Heart left ventricle (tissue), 16 donors: ENCODE measurements at regions not wholly inside any gene's neighbourhood (a gene's known extent, or its start where the extent isn't known, plus 50 kb on each side); places are given as distances from the start of the nearest gene placed in this dataset.

Experiments used
- ATAC-seq, 4 donors: fragments of 200-7000 bp; cut with Tn5 transposase; one replicate each; pipeline ENCODE4 v1.9.1; 2020 to 2022; ENCODE audit warnings: moderate library complexity in 4 of 4, mild to moderate bottlenecking in 3 of 4, moderate number of reproducible peaks in 1 of 4
- DNase-seq, 5 donors: peaks; one replicate each; pipeline ENCODE4 v3.0.0-alpha.2; 2020
- H3K27ac ChIP-seq, 12 donors: fragments of 200-600 bp; sonication (generic) in 4 of 12; one replicate each; pipeline versions ENCODE4 v1.5.0 to v1.8.0; 2016 to 2022; ENCODE audit warnings: mild to moderate bottlenecking in 2 of 12
- H3K27me3 ChIP-seq, 9 donors: fragments of 200-600 bp; sonication (generic) in 2 of 9; one replicate each; pipeline versions ENCODE4 v1.5.1 to v1.8.0; 2016 to 2022; ENCODE audit warnings: mild to moderate bottlenecking in 3 of 9
- H3K36me3 ChIP-seq, 9 donors: fragments of 200-600 bp; sonication (generic) in 2 of 9; one replicate each; pipeline versions ENCODE4 v1.5.0 to v1.8.0; 2018 to 2022; ENCODE audit warnings: mild to moderate bottlenecking in 2 of 9
- H3K4me1 ChIP-seq, 12 donors: fragments of 200-600 bp; sonication (generic) in 4 of 12; one replicate each; pipeline versions ENCODE4 v1.5.0 to v1.8.0; 2016 to 2022; ENCODE audit warnings: mild to moderate bottlenecking in 3 of 12
- H3K4me3 ChIP-seq, 12 donors: fragments of 200-600 bp; sonication (generic) in 4 of 12; one replicate each; pipeline versions ENCODE4 v1.5.0 to v1.8.0; 2017 to 2022; ENCODE audit warnings: mild to moderate bottlenecking in 9 of 12, moderate library complexity in 4 of 12
- H3K9me3 ChIP-seq, 12 donors: fragments of 200-600 bp; sonication (generic) in 4 of 12; one replicate each; pipeline versions ENCODE4 v1.5.0 to v1.8.0; 2016 to 2022; ENCODE audit warnings: mild to moderate bottlenecking in 1 of 12
- CTCF ChIP-seq, 12 donors: fragments of 200-600 bp; sonication (generic) in 4 of 12; IDR thresholded peaks; one replicate each; pipeline versions ENCODE4 v1.5.0 to v1.8.0; 2018 to 2022; ENCODE audit warnings: antibody characterized with exemption in 12 of 12, mild to moderate bottlenecking in 5 of 12
- POLR2A ChIP-seq, 2 donors: fragments of 450-650 bp; IDR thresholded peaks; one replicate each; pipeline ENCODE4 v1.6.1; 2017; ENCODE audit warnings: antibody characterized with exemption in 2 of 2, mild to moderate bottlenecking in 2 of 2, moderate library complexity in 2 of 2
- WGBS, 4 donors: extraction: QIAGEN DNeasy Blood & Tissue Kit in 2 of 4; methylation state at CpG; one replicate each; pipeline versions ENCODE4 v1.1.5 to v1.1.7; 2013 to 2018; 5-methylcytosine and 5-hydroxymethylcytosine counted together
- intact Hi-C, 10 donors: fragments of 100-400 bp; cut with DNase I; formaldehyde crosslinking; loops; one replicate each; pipeline versions ENCODE4 v1.11.1 to v1.14.2; 2022
- donor health status: ischemic (EF 13 %, LVEDD 7.1; RV severe dilation, severe dysfunction).
- donor health status: healthy with polysubstance abuse.
- donor health status: DM: no; HTN: yes; CAD: no.
- donor health status: DM: no; HTN: no; CAD: no.
- donor health status: ischemic (EF 25% LVEDD 6.9; RV normal size, moderate dysfunction).
- donor health status: ischemic (EF 25% LVEDD 5.7; RV mildly dilated, moderate dysfunction).
- donor health status: healthy.
- donor health status: DM: yes; HTN: yes; CAD: no.
- donor health status: ischemic (EF 35%, LVEDD 5.7; RV mildly dilated, moderate dysfunction).
- donor health status: nonischemic (EF 11% LVEDD 7.7; RV severe dilation, severe dysfunction).
- donor health status: DM: yes; HTN: yes; CAD: no.
- donor health status: PGD.
- donor health status: ischemic (EF 29% LVEDD 5.4; RV normal size, mild dysfunction).
- donor health status: nonischemic (EF 23%, LVEDD 6.1; RV moderate dilation, normal function).

GRCh38 chr6:14194976-14195375, 77.4 kb downstream of the CD83 start:
- intact Hi-C loops: no loop called here
- Histone ChIP-seq H3K27me3 (no peaks in the 10 kb centered on the region), H3K27ac (no peak overlapping the region), H3K36me3 (no peaks in the 10 kb centered on the region), H3K9me3 (no peaks in the 10 kb centered on the region), H3K4me1 (peaks cover 0 to 25% (median 0%) of the 10 kb centered on the region in 12 donors), H3K4me3 (no peak overlapping the region)
- WGBS, 4 donors: 92 to 94% (median 93%) methylated on average over 5 of the region's 5 CpGs
- TF ChIP-seq CTCF (IDR thresholded peaks at IDR 0.05) (no peak), POLR2A (IDR thresholded peaks at IDR 0.05) (no peak)
- DNase-seq: no peak
- ATAC-seq: no peak

GRCh38 chr6:14196026-14196425, 78.5 kb downstream of the CD83 start:
- no peak for TF ChIP-seq POLR2A (IDR thresholded peaks at IDR 0.05)
- TF ChIP-seq CTCF (IDR thresholded peaks at IDR 0.05): no peak
- Histone ChIP-seq H3K36me3 (no peaks in the 10 kb centered on the region), H3K27me3 (no peaks in the 10 kb centered on the region), H3K27ac (no peak overlapping the region), H3K9me3 (no peaks in the 10 kb centered on the region), H3K4me1 (peaks cover 0 to 15% (median 0%) of the 10 kb centered on the region in 12 donors), H3K4me3 (no peak overlapping the region)
- WGBS, 4 donors: 92 to 95% (median 93%) methylated on average over 4 of the region's 4 CpGs
- DNase-seq (no peak), ATAC-seq (no peak)
- intact Hi-C loops: no loop called here

GRCh38 chr6:14197118-14197517, 79.5 kb downstream of the CD83 start:
- H3K9me3 ChIP-seq: no peaks in the 10 kb centered on the region
- TF ChIP-seq CTCF (IDR thresholded peaks at IDR 0.05) (no peak), POLR2A (IDR thresholded peaks at IDR 0.05) (no peak)
- H3K36me3 ChIP-seq: no peaks in the 10 kb centered on the region
- no peaks in the 10 kb centered on the region for H3K27me3 ChIP-seq
- DNase-seq (no peak), ATAC-seq (no peak)
- H3K27ac ChIP-seq: no peak overlapping the region
- H3K4me1 ChIP-seq: peaks cover 0 to 8% (median 0%) of the 10 kb centered on the region in 12 donors
- intact Hi-C loops: no loop called here
- H3K4me3 ChIP-seq: no peak overlapping the region
- 84 to 91% (median 88%) methylated on average over 3 of the region's 3 CpGs for WGBS, 4 donors

GRCh38 chr6:14200047-14200446, 82.5 kb downstream of the CD83 start:
- no peaks in the 10 kb centered on the region for H3K4me1 ChIP-seq
- no peaks in the 10 kb centered on the region for H3K9me3 ChIP-seq
- ATAC-seq (no peak), DNase-seq (no peak)
- no peaks in the 10 kb centered on the region for H3K36me3 ChIP-seq
- 78 to 83% (median 81%) methylated on average over 4 of the region's 4 CpGs for WGBS, 4 donors
- H3K4me3 ChIP-seq: no peak overlapping the region
- TF ChIP-seq CTCF (IDR thresholded peaks at IDR 0.05) (no peak), POLR2A (IDR thresholded peaks at IDR 0.05) (no peak)
- no peak overlapping the region for H3K27ac ChIP-seq
- no peaks in the 10 kb centered on the region for H3K27me3 ChIP-seq
- intact Hi-C loops: loop anchor here in 3 of 10 donors (10.0 kb wide), 3 partner anchors 1195 to 1415 kb away; no protein-coding TSS in a partner anchor
